ENCODE measurements at regions not wholly inside any gene's neighbourhood (a gene's known extent, or its start where the extent isn't known, plus 50 kb on each side); places are given as distances from the start of the nearest gene placed in this dataset.

DNA sequence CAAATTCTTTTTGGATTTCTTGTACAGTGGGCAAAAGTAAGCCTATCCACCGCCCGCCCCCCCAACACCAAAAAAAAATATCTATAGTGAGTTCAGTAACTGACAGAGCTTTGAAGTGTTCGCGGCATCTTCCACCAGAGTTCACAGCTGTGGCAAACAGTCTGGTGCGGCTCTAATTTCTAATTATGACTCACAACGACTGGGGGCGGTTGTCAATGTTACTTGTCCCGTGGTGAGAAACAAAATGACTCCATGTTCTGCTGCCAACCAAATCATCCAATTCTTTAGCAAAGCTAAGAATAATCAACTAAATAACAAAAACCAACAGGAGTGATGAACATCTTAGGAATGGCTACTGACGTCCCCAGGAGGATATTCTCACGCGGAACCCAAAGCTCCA, 392.5 kb upstream of the SALL3 start:
- TF ChIP-seq, protein P1, sequence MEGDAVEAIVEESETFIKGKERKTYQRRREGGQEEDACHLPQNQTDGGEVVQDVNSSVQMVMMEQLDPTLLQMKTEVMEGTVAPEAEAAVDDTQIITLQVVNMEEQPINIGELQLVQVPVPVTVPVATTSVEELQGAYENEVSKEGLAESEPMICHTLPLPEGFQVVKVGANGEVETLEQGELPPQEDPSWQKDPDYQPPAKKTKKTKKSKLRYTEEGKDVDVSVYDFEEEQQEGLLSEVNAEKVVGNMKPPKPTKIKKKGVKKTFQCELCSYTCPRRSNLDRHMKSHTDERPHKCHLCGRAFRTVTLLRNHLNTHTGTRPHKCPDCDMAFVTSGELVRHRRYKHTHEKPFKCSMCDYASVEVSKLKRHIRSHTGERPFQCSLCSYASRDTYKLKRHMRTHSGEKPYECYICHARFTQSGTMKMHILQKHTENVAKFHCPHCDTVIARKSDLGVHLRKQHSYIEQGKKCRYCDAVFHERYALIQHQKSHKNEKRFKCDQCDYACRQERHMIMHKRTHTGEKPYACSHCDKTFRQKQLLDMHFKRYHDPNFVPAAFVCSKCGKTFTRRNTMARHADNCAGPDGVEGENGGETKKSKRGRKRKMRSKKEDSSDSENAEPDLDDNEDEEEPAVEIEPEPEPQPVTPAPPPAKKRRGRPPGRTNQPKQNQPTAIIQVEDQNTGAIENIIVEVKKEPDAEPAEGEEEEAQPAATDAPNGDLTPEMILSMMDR (conservative IDR thresholded peaks at IDR 0.05; ENCODE audit: low read depth, low read length): no peak
- DNase-seq (ENCODE audit: low read depth): no peak
- no peak overlapping the region for H3K4me3 ChIP-seq (ENCODE audit: low read depth, low read length)

- no peak for DNase-seq (ENCODE audit: low read depth)
- no peak overlapping the region for H3K4me3 ChIP-seq (ENCODE audit: low read depth, low read length)
- TF ChIP-seq, protein P1 (conservative IDR thresholded peaks at IDR 0.05; ENCODE audit: low read depth, low read length): no peak
These were observed 391.7 kb upstream of the SALL3 start for GRCh38 chr18:78587626-78588600.

DNA sequence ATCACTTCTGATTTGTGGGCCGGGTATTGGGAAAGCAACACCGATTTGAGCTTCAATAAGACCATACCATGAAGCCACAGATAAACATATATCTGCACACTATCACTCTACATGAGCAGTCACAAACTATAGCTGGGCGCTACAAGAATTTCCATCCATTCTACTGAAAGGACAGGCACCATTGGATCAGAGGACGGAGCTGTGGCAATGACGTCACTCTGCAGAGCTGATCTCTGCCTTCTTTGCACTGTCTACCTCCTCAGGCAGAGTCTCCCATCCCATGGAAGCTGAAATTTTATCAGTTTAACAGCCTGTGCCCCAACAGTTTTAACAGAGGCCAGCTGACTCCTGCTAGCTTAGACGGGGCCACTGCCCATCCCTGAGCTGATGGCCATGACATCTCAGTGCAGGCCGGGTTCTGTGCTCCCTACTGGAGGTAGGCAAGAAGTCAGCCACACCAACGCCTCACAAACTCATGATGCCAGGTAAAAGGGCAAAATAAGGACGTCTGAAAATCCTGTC, 389.6 kb upstream of the SALL3 start:
- TF ChIP-seq, protein P1 (conservative IDR thresholded peaks at IDR 0.05; ENCODE audit: low read depth, low read length): no peak
- H3K4me3 ChIP-seq (ENCODE audit: low read depth, low read length): no peak overlapping the region
- DNase-seq (ENCODE audit: low read depth): no peak

DNA sequence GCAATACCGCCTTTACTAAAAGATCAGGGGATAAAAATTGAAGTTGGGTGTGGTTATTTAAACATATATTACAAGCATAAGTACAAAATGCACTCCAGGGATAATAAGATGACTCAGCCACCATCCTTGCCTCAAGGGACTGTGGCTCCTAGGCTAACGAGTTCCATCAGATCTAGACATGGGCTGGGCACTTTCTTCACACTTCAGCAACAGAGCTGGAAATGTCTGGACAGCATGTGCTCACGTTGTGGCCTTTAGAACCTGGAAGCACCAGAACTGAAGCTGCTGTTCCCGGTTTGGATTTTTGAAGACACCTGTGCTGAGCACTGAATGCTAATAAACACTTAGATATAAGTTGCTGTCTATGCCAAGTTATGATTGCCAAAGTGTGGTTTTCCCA, 384.2 kb upstream of the SALL3 start:
- TF ChIP-seq, protein P1 (conservative IDR thresholded peaks at IDR 0.05; ENCODE audit: low read depth, low read length): no peak
- no peak overlapping the region for H3K4me3 ChIP-seq (ENCODE audit: low read depth, low read length)

DNA sequence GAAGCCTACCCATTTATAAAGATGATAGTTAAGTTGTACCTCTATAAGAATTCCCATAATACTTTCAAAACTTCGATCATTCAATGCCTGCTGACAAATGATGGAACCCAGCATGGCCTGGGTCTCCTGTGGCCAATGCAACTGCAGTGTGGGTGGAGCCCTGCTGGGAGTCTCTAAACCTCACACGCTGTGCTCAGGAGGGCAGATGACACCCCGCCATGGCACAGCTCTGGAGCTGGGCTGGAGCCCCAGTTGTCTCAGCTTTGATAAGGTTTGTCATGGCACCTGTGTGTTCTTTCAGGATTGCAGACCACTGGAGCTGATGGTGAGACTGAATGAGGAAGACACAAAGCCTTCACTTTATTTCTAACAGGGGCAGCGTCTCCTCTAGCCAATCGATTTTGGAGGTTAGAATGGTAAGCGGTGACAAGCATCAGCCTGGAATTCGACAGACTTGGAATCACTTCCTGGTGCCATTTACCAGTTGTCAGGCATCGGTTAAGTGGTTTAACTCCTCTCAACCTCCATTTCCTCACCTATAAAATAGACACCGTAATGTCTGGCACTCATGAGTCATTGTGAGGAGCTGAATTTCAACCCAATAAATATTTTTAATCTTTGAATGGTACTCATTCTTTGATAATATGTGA, 383.6 kb upstream of the SALL3 start:
- H3K4me3 ChIP-seq (ENCODE audit: low read depth, low read length): no peak overlapping the region
- TF ChIP-seq, protein P1 (conservative IDR thresholded peaks at IDR 0.05; ENCODE audit: low read depth, low read length): no peak
- DNase-seq (ENCODE audit: low read depth): no peak

More for the DNA sequence above, 384.2 kb upstream of the SALL3 start:
- DNase-seq (ENCODE audit: low read depth): no peak

DNA sequence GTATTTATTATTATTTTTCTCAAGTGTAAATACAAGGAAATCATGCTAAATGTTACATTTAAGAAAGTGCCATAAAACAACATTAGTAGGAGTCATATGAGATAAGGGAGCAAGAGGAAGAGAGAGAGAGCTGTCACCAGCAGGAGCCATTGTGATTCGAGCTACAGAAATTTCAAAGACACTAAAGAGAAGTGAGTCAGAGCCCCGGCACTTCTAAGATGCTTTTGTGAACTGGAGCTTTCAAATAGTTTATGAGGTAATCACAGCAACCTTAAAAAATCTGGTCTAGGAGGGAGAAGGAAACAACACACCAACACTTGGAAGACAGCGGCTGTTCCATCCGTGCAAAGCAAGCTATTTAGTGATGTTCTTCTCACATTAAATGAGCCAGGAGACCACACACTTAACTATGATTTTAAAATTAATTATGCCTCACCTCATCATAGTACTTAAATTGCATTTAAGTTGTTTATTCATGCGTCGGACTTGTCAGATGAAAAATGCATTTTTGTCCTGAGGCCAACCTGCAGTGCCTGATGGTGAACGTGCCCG, 382.7 kb upstream of the SALL3 start:
- no peak for DNase-seq (ENCODE audit: low read depth)
- no peak overlapping the region for H3K4me3 ChIP-seq (ENCODE audit: low read depth, low read length)
- TF ChIP-seq, protein P1 (conservative IDR thresholded peaks at IDR 0.05; ENCODE audit: low read depth, low read length): no peak
